GM19238 (cell line): ENCODE measurements at regions not wholly inside any gene's neighbourhood (a gene's known extent, or its start where the extent isn't known, plus 50 kb on each side); places are given as distances from the start of the nearest gene placed in this dataset.

Experiments
- DNase-seq: peaks from one replicate; pipeline ENCODE4 v3.0.0; 2011; ENCODE audit warnings: low spot score; ENCODE audit not compliant: insufficient read length

GRCh38 chr1:228987736-228988506 lies 252.6 kb downstream of the RHOU start:
- no peak for DNase-seq

DNA sequence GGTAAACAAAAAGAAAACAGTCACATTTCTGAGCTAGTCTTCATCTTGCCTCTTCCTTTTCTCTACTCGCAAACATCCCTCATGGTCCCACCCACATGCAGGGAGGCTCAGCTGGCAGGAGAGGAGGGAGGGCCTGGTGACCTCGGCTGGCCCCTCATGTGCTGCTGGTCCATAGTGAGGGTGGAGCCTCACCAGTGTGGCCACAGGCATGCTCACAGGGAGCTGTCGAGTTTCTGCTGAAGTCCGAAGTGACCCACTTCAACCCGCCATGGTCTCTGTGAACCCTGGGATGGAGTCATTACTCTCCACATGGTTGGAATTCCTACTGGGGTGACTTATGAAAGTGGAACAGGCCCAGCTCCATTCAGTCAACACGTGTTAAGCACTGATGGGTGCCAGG lies 253.4 kb downstream of the RHOU start:
- DNase-seq = no peak

DNA sequence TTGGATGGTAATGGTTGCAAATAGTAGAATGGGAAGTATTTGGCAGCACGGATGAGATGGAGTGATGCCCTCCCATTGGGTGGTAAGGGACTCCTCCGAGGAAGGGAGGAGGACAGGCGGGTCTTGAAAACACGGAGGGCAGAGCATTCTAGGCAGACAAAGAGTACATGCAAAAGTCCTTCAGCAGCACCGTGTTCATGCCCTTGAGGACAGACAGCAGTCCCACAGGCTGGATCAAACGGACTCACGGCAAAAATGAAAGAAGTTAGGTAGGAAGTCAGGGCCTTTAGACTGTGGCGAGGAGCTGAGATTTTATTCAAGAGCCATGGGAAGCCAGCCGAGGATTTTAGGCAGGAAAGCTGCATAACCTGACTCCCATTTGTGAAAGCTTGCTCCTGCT lies 253.9 kb downstream of the RHOU start:
- no peak for DNase-seq

DNA sequence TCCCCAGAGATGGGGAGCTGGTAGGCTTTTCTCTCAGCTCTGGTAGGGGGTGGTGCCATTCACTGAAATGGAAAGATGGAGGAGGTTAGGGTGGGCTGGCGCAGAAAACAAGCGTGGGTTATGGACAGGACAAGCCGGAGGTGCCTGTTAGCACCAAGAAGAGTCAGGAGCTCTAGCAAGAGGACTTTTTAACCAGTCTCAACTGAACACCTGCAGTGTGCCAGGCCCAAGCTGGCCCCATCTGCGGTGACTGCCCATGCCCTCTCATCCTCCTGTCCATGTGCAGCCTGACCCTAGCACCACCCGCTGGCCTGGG lies 254.4 kb downstream of the RHOU start:
- DNase-seq = no peak

DNA sequence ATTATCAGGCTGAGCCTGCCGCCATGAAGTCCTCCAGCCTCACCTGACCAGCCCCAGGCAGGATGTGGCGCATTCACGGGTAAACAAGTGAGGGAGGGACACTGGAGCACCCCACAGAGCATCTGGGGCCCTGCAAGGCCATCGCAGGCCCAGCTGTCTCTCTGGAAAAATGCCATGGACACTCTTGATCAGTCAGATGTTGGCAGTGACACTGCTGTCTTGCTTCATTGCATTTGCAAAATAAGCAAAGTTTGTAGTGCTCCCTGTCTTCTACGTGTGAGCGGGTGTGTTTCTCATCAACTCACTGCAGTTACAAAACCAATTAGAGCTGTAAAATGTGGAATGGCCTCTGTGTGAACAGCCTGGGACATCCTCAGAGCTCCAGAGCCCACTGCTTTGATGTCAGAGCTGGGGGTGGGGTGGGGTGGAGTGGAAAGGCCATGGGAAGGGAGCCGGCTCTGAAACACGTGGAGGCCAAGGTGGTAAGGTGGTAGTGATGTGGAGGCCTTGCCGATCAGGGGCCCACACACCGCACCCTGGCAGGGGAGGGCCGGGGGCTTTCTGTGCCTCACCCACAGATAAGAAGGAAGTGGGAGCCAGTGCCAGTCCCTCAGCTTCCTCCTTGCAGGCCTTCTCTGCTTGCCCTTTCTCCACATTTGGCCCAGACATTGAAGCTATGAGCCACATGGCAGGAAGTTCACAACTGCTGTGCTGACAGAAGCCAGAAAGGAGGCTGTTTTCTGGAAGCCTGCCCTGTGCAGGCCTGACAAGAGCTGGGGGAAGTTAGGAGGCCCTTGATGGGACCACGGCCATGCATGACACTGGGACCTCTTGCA lies 254.9 kb downstream of the RHOU start:
- no peak for DNase-seq

- no peak for DNase-seq
These were observed 255.8 kb downstream of the RHOU start for GRCh38 chr1:228990906-228991569.

DNA sequence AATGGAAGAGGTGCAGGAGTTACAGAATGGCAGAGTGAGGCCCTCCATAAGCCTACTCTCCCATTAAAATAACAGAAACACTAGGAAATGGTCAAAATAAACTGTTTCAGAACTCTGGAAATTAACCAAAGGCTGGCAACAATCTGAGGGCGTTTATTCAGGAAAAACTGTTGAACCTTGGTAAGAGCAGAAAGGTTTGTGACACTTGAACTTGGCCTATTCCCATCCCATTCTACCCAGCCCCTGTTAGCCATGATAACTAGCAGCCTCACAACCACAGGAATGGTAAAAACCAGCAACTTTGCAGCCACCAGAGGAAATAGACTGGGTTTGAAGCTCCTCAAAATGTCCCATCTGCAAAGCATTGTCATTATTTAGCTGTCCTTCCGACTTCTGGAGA lies 256.8 kb downstream of the RHOU start:
- DNase-seq = no peak

GRCh38 chr1:228992907-228993535 lies 257.7 kb downstream of the RHOU start:
- no peak for DNase-seq

GRCh38 chr1:228994676-228995594 lies 259.7 kb downstream of the RHOU start:
- DNase-seq = no peak

GRCh38 chr1:228996281-228996680 lies 261.0 kb downstream of the RHOU start:
- no peak for DNase-seq

GRCh38 chr1:228997721-228998144 lies 262.5 kb downstream of the RHOU start:
- DNase-seq = no peak

- no peak for DNase-seq
These were observed 262.9 kb downstream of the RHOU start for GRCh38 chr1:228998179-228998578.

DNA sequence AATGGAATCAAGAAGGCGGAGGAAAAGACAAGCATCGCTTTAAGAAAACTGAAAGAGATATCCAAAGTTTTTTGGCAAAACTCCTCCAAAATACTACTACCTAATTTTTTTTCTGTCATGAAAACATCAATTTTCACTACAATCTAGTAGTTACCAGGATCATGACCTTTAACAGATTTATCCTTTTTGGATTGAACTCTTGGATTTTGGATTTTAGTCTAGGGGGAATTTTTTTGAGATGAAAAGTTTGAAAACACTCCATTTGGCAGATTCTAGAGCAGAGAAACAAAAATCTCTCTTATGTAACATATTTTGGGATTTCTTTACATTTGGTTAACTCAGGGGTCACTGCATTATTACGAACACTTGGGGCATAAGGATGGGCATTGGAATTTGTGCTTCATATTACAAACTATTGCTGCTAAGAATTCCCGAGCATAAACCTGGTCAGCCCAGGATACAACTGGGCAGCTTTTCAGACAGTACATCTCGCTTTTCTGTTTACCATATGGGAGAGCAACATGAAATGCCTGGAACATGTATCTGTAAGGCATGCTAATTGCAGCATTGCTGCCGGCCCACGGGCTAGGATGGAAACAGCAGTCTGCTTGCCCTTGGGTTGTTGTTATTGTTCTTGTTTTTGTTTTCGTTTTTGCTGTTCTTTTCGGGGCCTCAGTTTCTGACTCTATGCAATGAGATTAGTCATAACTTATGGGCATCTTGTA lies 264.3 kb downstream of the RHOU start:
- no peak for DNase-seq

GRCh38 chr1:229000187-229000586 lies 264.9 kb downstream of the RHOU start:
- no peak for DNase-seq

DNA sequence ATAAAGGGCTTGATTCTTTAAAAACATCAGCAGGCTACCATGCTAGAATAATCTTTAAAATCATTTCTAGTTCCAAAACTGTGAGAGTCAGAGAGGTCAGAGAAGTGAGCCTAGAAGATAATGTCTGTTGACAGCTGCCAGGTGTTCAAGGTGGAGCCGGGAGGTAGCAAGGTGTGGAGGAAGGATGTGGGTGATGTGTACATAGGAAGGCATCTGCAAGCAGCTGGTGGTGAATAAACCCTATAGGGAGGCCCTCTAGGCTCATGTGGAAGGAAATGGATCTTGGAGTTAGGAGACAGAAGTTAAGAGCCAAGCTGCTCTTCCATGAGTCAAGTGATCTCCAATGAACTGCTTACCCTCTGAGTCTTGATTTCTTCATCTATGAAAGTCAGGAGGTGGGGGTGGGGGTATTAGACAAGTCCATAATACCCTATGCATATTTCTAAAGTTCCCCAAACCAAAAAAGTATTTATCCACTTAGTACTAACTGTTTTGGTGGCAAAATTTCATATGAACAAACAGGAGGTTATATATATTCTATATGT lies 266.3 kb downstream of the RHOU start:
- DNase-seq = no peak

DNA sequence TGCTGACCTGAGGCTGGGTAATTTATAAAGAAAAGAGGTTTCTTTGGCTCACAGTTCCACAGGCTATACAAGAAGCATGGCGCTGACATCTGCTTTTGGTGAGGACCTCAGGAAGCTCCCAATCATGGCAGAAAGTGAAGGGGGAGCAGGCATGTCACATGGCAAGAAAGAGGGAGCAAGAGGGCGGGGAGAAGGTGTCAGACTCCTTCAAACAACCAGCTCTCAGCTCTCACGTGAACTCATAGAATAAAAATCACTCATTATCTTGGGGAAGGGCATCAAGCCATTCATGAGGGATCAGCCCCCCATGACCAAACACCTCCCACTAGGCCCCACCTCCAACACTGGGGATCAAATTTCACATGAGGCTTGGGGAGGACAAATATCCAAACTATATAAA lies 266.8 kb downstream of the RHOU start:
- DNase-seq = no peak

DNA sequence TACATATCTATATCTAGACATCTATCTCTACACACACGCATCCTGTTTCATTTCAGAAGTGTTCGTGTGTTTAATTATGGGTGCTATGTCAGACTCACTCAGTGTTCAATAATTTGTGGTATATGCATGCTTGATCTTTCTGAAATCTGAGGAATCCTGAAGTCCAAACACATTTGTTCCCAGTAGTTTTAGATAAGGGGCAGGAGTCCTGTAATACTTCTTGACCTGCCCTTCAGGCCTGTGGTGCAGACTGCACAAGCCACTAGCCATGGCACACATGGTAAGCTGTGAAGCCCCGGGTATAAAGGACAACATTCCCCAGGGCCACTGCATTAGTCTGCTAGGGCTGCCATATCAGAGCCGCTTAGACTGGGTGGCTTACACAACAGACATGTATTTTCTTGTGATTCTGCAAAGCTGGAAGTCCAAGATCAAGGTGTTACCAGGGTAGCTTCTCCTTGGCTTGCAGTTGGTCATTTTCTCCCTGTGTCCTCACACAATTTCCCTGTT lies 267.2 kb downstream of the RHOU start:
- no peak for DNase-seq

DNA sequence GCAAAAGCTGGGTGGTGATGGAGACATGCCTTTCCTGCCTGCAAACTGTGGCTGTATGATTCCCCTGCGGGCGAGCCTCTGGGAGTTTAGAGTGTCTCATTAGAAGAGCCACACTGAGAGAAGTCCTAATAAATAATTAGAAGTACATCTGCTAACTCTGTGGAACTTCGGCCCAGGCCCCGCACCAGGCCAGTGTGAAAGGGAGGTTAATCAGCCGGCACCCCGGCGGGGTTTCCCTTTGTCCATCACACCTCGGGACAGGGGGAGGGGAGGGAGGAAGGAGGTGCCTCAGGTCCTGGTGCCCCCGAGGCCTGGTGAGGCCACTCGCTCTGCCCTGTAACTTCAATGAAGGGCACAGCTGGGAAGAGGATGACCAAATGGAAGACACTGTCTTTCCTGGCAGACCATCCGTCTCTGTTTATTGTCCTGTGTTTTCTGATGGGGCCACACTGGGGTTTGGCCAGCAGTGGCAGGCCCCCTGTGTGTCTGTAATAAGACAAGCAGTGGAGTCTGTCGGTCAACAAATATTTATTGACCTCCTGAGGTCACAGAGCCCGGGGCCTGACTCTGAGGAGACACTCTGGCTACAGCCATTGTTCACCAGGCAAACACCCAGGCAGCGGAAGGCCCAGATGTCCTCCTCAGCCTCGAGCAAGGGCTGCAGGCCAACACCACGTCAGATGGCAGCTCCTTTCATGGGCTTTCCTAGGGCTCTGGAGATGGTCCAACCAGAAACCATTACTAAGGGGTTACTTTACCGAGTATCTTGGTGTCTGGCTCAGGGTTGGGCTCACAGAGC lies 267.5 kb upstream of the RAB4A start:
- DNase-seq = no peak
